SU-DHL-6 (cell line): ENCODE measurements at regions not wholly inside any gene's neighbourhood (a gene's known extent, or its start where the extent isn't known, plus 50 kb on each side); places are given as distances from the start of the nearest gene placed in this dataset.

Experiments used
- H2AFZ ChIP-seq: fragments of 200-600 bp; sonication (generic); 2 replicates; pipeline ENCODE4 v1.6.1; 2014; ENCODE audit warnings: low read depth, mild to moderate bottlenecking, moderate library complexity, mixed read lengths, antibody characterized with exemption, low read length; ENCODE audit not compliant: severe bottlenecking
- H3F3A ChIP-seq: fragments of 200-600 bp; shearing (Covaris generic); 2 replicates; pipeline ENCODE4 v1.6.0; 2016; ENCODE audit warnings: antibody characterized with exemption, mild to moderate bottlenecking; ENCODE audit not compliant: insufficient read depth
- H3K27ac ChIP-seq: fragments of 200-600 bp; sonication (generic); 2 replicates; pipeline ENCODE4 v1.5.1; 2016; ENCODE audit warnings: low read depth, mild to moderate bottlenecking, low read length, moderate library complexity, mixed read lengths
- H3K27me3 ChIP-seq: fragments of 200-600 bp; sonication (generic), shearing (Covaris generic); 2 replicates; pipeline ENCODE4 v1.6.0; 2014; ENCODE audit warnings: mild to moderate bottlenecking, low read length
- H3K36me3 ChIP-seq: fragments of 200-600 bp; sonication (generic); 2 replicates; pipeline ENCODE4 v1.6.1; 2014; ENCODE audit warnings: mild to moderate bottlenecking, low read length, mixed read lengths
- H3K4me2 ChIP-seq: fragments of 300-600, 200-600 bp; shearing (Covaris generic), sonication (generic); 2 replicates; pipeline ENCODE4 v1.6.0; 2014; ENCODE audit warnings: low read length, low read depth, mild to moderate bottlenecking; ENCODE audit not compliant: poor library complexity, severe bottlenecking
- H3K4me3 ChIP-seq: fragments of 200-600 bp; sonication (generic); 2 replicates; pipeline ENCODE4 v1.5.1; 2014; ENCODE audit warnings: antibody characterized with exemption, low read length, mild to moderate bottlenecking, mixed read lengths; ENCODE audit not compliant: insufficient read depth, poor library complexity, severe bottlenecking
- H3K79me2 ChIP-seq: fragments of 200-600 bp; sonication (generic); 2 replicates; pipeline ENCODE4 v1.6.1; 2014; ENCODE audit warnings: mild to moderate bottlenecking, low read length, moderate library complexity; ENCODE audit not compliant: insufficient read depth
- H3K9ac ChIP-seq: fragments of 200-600 bp; sonication (generic); 2 replicates; pipeline ENCODE4 v1.7.0; 2014; ENCODE audit warnings: mild to moderate bottlenecking, low read length
- H3K9me2 ChIP-seq: fragments of 200-600 bp; sonication (generic); replicated peaks from 2 replicates; pipeline ENCODE4 v1.6.1; 2014; ENCODE audit warnings: low read length; ENCODE audit not compliant: insufficient read depth
- H3K9me3 ChIP-seq: fragments of 200-600 bp; sonication (generic); 2 replicates; pipeline ENCODE4 v1.6.1; 2014; ENCODE audit warnings: low read length, mixed read lengths; ENCODE audit not compliant: insufficient read depth
- H4K20me1 ChIP-seq: fragments of 200-600 bp; sonication (generic); 2 replicates; pipeline ENCODE4 v1.6.1; 2014; ENCODE audit warnings: low read depth, mild to moderate bottlenecking, antibody characterized with exemption, low read length, moderate library complexity, mixed read lengths
- EZH2phosphoT487 ChIP-seq: fragments of 200-600 bp; sonication (generic), shearing (Covaris generic); conservative IDR thresholded peaks from 2 replicates; pipeline ENCODE4 v1.6.1; 2018; ENCODE audit warnings: mild to moderate bottlenecking, antibody characterized with exemption, low read length, moderate library complexity, mixed read lengths
- TF ChIP-seq, protein P1 (sequence below): fragments of 200-600 bp; sonication (generic); IDR thresholded peaks from one replicate; pipeline ENCODE4 v1.5.1; 2017; ENCODE audit warnings: antibody characterized with exemption, mild to moderate bottlenecking, low read length, moderate library complexity; ENCODE audit not compliant: insufficient read depth, poor library complexity, severe bottlenecking

GRCh38 chr6:16001158-16001557 lies 127.7 kb upstream of the MYLIP start:
- Histone ChIP-seq H3K4me2 (no peak overlapping the region), H3K9me2 (no peaks in the 10 kb centered on the region), H3F3A (no peaks in the 10 kb centered on the region), H3K79me2 (no peaks in the 10 kb centered on the region), H3K9ac (no peak overlapping the region), H3K27ac (no peak overlapping the region), H4K20me1 (no peaks in the 10 kb centered on the region), H3K27me3 (no peaks in the 10 kb centered on the region), H2AFZ (no peak overlapping the region), H3K4me3 (no peak overlapping the region), H3K36me3 (no peaks in the 10 kb centered on the region), H3K9me3 (no peaks in the 10 kb centered on the region)
- TF ChIP-seq, protein P1, sequence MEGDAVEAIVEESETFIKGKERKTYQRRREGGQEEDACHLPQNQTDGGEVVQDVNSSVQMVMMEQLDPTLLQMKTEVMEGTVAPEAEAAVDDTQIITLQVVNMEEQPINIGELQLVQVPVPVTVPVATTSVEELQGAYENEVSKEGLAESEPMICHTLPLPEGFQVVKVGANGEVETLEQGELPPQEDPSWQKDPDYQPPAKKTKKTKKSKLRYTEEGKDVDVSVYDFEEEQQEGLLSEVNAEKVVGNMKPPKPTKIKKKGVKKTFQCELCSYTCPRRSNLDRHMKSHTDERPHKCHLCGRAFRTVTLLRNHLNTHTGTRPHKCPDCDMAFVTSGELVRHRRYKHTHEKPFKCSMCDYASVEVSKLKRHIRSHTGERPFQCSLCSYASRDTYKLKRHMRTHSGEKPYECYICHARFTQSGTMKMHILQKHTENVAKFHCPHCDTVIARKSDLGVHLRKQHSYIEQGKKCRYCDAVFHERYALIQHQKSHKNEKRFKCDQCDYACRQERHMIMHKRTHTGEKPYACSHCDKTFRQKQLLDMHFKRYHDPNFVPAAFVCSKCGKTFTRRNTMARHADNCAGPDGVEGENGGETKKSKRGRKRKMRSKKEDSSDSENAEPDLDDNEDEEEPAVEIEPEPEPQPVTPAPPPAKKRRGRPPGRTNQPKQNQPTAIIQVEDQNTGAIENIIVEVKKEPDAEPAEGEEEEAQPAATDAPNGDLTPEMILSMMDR: no peak
- TF ChIP-seq EZH2phosphoT487: no peak

GRCh38 chr6:15999201-15999600 lies 129.7 kb upstream of the MYLIP start:
- Histone ChIP-seq H3K9me2 (no peaks in the 10 kb centered on the region), H3K4me3 (no peak overlapping the region), H4K20me1 (no peaks in the 10 kb centered on the region), H3K9ac (no peak overlapping the region), H3K27me3 (no peaks in the 10 kb centered on the region), H2AFZ (no peak overlapping the region), H3K79me2 (no peaks in the 10 kb centered on the region), H3K4me2 (no peak overlapping the region), H3K9me3 (no peaks in the 10 kb centered on the region), H3K36me3 (no peaks in the 10 kb centered on the region), H3F3A (no peaks in the 10 kb centered on the region), H3K27ac (no peak overlapping the region)
- TF ChIP-seq, protein P1: no peak
- TF ChIP-seq EZH2phosphoT487: no peak

GRCh38 chr6:15997586-15998388 lies 131.1 kb upstream of the MYLIP start:
- Histone ChIP-seq H3K36me3 (no peaks in the 10 kb centered on the region), H3K4me3 (no peak overlapping the region), H3K27me3 (no peaks in the 10 kb centered on the region), H4K20me1 (no peaks in the 10 kb centered on the region), H3K79me2 (no peaks in the 10 kb centered on the region), H2AFZ (no peak overlapping the region), H3K9me2 (no peaks in the 10 kb centered on the region), H3K9ac (no peak overlapping the region), H3F3A (no peaks in the 10 kb centered on the region), H3K27ac (no peak overlapping the region), H3K9me3 (no peaks in the 10 kb centered on the region), H3K4me2 (no peak overlapping the region)
- TF ChIP-seq EZH2phosphoT487: no peak
- TF ChIP-seq, protein P1: no peak
